HepG2 (cell line): ENCODE measurements at regions not wholly inside any gene's neighbourhood (a gene's known extent, or its start where the extent isn't known, plus 50 kb on each side); places are given as distances from the start of the nearest gene placed in this dataset.

Source experiments
- CHD2 ChIP-seq: IDR thresholded peaks from 2 replicates; pipeline ENCODE4 v1.6.1; 2011; ENCODE audit warnings: low read depth, low read length, improper control_type of control experiment
- GABPA ChIP-seq, 2 experiments: IDR thresholded peaks; 2 replicates each; pipeline ENCODE4 v1.6.1; 2011 to 2016; ENCODE audit warnings: low read depth in 2 of 2, low read length in 1 of 2, missing biosample characterization in 1 of 2, missing genetic modification characterization in 1 of 2
- MYNN ChIP-seq: sonication (generic); formaldehyde crosslinking; IDR thresholded peaks from 2 replicates; pipeline ENCODE4 v1.4.0; 2020; ENCODE audit warnings: mild to moderate bottlenecking, low read depth, missing genetic modification reagents
- NFE2L1 ChIP-seq: sonication (generic); formaldehyde crosslinking; IDR thresholded peaks from 2 replicates; pipeline ENCODE4 v1.4.0; 2020; ENCODE audit warnings: missing genetic modification reagents, mild to moderate bottlenecking, borderline replicate concordance
- ZSCAN12 ChIP-seq: sonication (generic); formaldehyde crosslinking; IDR thresholded peaks from 2 replicates; pipeline ENCODE4 v1.9.0; 2021; ENCODE audit warnings: mild to moderate bottlenecking, missing genetic modification reagents
- TF ChIP-seq, protein P1 (sequence below): IDR thresholded peaks from 2 replicates; pipeline ENCODE4 v1.6.1; 2012; ENCODE audit warnings: inconsistent platforms
- TF ChIP-seq, protein P2 (sequence below): IDR thresholded peaks from 2 replicates; pipeline ENCODE4 v1.6.1; 2016
- TF ChIP-seq, protein P3 (sequence below): sonication (generic); formaldehyde crosslinking; IDR thresholded peaks from 2 replicates; pipeline ENCODE4 v1.5.0; 2020; ENCODE audit warnings: mild to moderate bottlenecking, missing genetic modification reagents, moderate library complexity

DNA sequence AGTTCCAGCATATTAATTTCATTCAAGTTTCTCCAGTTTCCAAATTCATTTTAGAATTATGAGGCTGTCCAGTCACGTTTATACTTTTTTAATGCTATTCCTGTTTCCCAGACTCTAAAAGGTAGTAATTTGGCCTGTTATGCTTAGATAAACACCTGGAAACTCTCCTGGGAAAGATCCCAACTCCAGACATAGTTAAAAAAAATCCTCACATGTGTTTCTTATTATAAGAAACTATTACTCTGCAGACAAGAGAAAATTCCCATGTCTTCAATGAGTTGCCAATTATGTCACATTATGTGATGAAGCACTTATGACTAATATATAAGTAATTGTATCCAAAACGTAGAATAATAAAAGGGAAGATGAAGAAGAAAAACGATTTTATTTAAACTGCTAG is 137.1 kb upstream of the TMC3 start:
- TF ChIP-seq NFE2L1 (CRISPR knock-in tag), result no peak
- TF ChIP-seq, protein P1, sequence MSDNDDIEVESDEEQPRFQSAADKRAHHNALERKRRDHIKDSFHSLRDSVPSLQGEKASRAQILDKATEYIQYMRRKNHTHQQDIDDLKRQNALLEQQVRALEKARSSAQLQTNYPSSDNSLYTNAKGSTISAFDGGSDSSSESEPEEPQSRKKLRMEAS, result no peak
- TF ChIP-seq ZSCAN12 (CRISPR knock-in tag), result no peak
- TF ChIP-seq, protein P2, sequence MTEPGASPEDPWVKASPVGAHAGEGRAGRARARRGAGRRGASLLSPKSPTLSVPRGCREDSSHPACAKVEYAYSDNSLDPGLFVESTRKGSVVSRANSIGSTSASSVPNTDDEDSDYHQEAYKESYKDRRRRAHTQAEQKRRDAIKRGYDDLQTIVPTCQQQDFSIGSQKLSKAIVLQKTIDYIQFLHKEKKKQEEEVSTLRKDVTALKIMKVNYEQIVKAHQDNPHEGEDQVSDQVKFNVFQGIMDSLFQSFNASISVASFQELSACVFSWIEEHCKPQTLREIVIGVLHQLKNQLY, result no peak
- TF ChIP-seq MYNN, result no peak
- no peak for TF ChIP-seq GABPA (IDR thresholded peaks at IDR 0.05; ENCODE audit: low read depth, low read length)
- no peak for TF ChIP-seq GABPA (CRISPR knock-in tag; IDR thresholded peaks at IDR 0.05; ENCODE audit: low read depth)
- TF ChIP-seq, protein P3, sequence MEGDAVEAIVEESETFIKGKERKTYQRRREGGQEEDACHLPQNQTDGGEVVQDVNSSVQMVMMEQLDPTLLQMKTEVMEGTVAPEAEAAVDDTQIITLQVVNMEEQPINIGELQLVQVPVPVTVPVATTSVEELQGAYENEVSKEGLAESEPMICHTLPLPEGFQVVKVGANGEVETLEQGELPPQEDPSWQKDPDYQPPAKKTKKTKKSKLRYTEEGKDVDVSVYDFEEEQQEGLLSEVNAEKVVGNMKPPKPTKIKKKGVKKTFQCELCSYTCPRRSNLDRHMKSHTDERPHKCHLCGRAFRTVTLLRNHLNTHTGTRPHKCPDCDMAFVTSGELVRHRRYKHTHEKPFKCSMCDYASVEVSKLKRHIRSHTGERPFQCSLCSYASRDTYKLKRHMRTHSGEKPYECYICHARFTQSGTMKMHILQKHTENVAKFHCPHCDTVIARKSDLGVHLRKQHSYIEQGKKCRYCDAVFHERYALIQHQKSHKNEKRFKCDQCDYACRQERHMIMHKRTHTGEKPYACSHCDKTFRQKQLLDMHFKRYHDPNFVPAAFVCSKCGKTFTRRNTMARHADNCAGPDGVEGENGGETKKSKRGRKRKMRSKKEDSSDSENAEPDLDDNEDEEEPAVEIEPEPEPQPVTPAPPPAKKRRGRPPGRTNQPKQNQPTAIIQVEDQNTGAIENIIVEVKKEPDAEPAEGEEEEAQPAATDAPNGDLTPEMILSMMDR (CRISPR knock-in tag), result no peak
- TF ChIP-seq CHD2, result no peak
